Endodermal cell (in vitro differentiated cells): ENCODE measurements at regions not wholly inside any gene's neighbourhood (a gene's known extent, or its start where the extent isn't known, plus 50 kb on each side); places are given as distances from the start of the nearest gene placed in this dataset.

ENCODE experiments used
- DNase-seq: peaks from one replicate; pipeline ENCODE4 v3.0.0-alpha.2; 2017
- H3K27ac ChIP-seq: 2 replicates; pipeline ENCODE4 v1.5.1; 2013; ENCODE audit warnings: mild to moderate bottlenecking, low read depth, low read length, moderate library complexity
- H3K27me3 ChIP-seq: 2 replicates; pipeline ENCODE4 v1.6.1; 2013; ENCODE audit warnings: mild to moderate bottlenecking, low read length, moderate library complexity; ENCODE audit not compliant: insufficient read depth, control insufficient read depth, poor library complexity, severe bottlenecking
- H3K36me3 ChIP-seq: 2 replicates; pipeline ENCODE4 v1.7.0; 2013; ENCODE audit warnings: mild to moderate bottlenecking, low read length, moderate library complexity; ENCODE audit not compliant: control insufficient read depth, insufficient read depth
- H3K4me1 ChIP-seq: one replicate; pipeline ENCODE4 v1.7.0; 2013; ENCODE audit warnings: low read length; ENCODE audit not compliant: control insufficient read depth, insufficient read depth
- H3K4me3 ChIP-seq: 2 replicates; pipeline ENCODE4 v1.5.1; 2013; ENCODE audit warnings: mild to moderate bottlenecking, low read length, moderate library complexity
- H3K9ac ChIP-seq: 2 replicates; pipeline ENCODE4 v1.6.1; 2013; ENCODE audit warnings: mild to moderate bottlenecking, low read length, moderate library complexity; ENCODE audit not compliant: poor library complexity, severe bottlenecking; ENCODE audit errors: extremely low read depth
- H3K9me3 ChIP-seq: 2 replicates; pipeline ENCODE4 v1.6.1; 2013; ENCODE audit warnings: mild to moderate bottlenecking, low read length, moderate library complexity; ENCODE audit not compliant: control insufficient read depth
- H3K27ac Mint-ChIP-seq: 2 replicates; pipeline ENCODE4 v1.8.0; 2020; ENCODE audit warnings: mixed read lengths
- H3K27me3 Mint-ChIP-seq: 2 replicates; pipeline ENCODE4 v1.8.0; 2021; ENCODE audit warnings: mild to moderate bottlenecking, mixed read lengths; ENCODE audit not compliant: insufficient read depth
- H3K36me3 Mint-ChIP-seq: 2 replicates; pipeline ENCODE4 v1.8.0; 2020; ENCODE audit warnings: low read depth, mixed read lengths
- H3K4me1 Mint-ChIP-seq: 2 replicates; pipeline ENCODE4 v1.8.0; 2020; ENCODE audit warnings: mixed read lengths
- H3K4me3 Mint-ChIP-seq: 2 replicates; pipeline ENCODE4 v1.8.0; 2020; ENCODE audit warnings: mild to moderate bottlenecking, moderate library complexity, mixed read lengths
- H3K9me3 Mint-ChIP-seq: 2 replicates; pipeline ENCODE4 v1.8.0; 2020; ENCODE audit warnings: mild to moderate bottlenecking, mixed read lengths
- WGBS, 2 experiments: methylation state at CpG; one replicate each; pipeline versions ENCODE4 v1.1.5 to v1.1.7; 2013; ENCODE audit warnings: missing lambda C conversion rate in 2 of 2, mixed read lengths in 1 of 2; ENCODE audit not compliant: insufficient coverage in 1 of 2, insufficient read length in 1 of 2; 5-methylcytosine and 5-hydroxymethylcytosine counted together
- TF ChIP-seq, protein P1 (sequence below): fragments of 200-600 bp; sonication (generic); conservative IDR thresholded peaks from 2 replicates; pipeline ENCODE4 v1.5.0; 2021; ENCODE audit warnings: antibody characterized with exemption, mild to moderate bottlenecking

DNA sequence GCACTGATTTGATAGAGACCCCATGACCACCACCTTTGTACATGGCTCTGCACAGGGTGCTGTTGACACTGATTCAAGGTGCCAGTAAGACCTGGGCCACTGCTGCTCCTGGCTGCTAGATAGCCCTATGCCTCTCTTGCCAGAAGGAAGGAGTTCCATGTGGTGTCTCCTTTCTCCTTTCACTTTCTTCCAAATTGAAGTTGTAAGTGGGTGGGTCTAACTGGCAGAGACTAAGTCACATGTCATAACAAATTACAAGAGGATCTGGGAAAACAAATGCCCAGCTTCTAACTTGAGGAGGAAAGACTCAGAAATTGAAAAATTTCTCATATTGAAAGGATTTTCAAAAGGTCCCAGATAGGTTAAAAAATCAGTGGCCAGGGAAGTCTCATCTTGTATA is 116.8 kb downstream of the TFAP2B start:
- TF ChIP-seq, protein P1, sequence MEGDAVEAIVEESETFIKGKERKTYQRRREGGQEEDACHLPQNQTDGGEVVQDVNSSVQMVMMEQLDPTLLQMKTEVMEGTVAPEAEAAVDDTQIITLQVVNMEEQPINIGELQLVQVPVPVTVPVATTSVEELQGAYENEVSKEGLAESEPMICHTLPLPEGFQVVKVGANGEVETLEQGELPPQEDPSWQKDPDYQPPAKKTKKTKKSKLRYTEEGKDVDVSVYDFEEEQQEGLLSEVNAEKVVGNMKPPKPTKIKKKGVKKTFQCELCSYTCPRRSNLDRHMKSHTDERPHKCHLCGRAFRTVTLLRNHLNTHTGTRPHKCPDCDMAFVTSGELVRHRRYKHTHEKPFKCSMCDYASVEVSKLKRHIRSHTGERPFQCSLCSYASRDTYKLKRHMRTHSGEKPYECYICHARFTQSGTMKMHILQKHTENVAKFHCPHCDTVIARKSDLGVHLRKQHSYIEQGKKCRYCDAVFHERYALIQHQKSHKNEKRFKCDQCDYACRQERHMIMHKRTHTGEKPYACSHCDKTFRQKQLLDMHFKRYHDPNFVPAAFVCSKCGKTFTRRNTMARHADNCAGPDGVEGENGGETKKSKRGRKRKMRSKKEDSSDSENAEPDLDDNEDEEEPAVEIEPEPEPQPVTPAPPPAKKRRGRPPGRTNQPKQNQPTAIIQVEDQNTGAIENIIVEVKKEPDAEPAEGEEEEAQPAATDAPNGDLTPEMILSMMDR: no peak
- H3K9me3 ChIP-seq: no peaks in the 10 kb centered on the region
- no peaks in the 10 kb centered on the region for H3K27me3 ChIP-seq
- H3K9ac ChIP-seq: no peak overlapping the region
- Mint-ChIP-seq H3K4me1 (no peaks in the 10 kb centered on the region), H3K4me3 (no peak overlapping the region), H3K36me3 (no peaks in the 10 kb centered on the region), H3K27me3 (no peaks in the 10 kb centered on the region), H3K9me3 (peaks cover 4% of the 10 kb centered on the region), H3K27ac (no peak overlapping the region)
- no peak for DNase-seq
- no peaks in the 10 kb centered on the region for H3K36me3 ChIP-seq
- no peak overlapping the region for H3K27ac ChIP-seq
- no peaks in the 10 kb centered on the region for H3K4me1 ChIP-seq
- H3K4me3 ChIP-seq: no peak overlapping the region

DNA sequence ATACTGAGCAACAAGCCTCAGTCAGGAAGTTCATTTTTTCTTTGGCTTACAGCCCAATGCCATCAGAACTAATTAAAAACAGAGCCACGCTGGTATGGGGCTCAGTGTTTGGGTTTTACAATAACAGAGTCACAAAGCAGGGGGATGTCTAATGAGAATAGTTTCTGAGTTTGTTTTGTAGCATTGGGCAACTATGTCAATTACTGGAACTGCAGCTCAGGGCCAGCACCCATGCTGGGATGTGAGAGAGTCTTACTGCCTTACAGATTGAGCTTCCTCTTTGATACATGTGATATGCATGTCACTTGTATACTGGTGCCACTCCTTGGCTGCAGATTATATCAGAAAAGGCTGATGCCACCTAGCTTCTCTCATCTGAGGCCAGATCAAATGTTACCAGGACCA is 117.6 kb downstream of the TFAP2B start:
- 60 to 85% methylated on average over 1 of the region's 1 CpG for WGBS, 2 experiments
- Histone ChIP-seq H3K9ac (no peak overlapping the region), H3K27ac (no peak overlapping the region), H3K4me3 (no peak overlapping the region), H3K27me3 (no peaks in the 10 kb centered on the region), H3K36me3 (no peaks in the 10 kb centered on the region), H3K4me1 (no peaks in the 10 kb centered on the region), H3K9me3 (no peaks in the 10 kb centered on the region)
- TF ChIP-seq, protein P1: no peak
- H3K4me1 Mint-ChIP-seq: no peaks in the 10 kb centered on the region
- H3K27me3 Mint-ChIP-seq: no peaks in the 10 kb centered on the region
- no peak overlapping the region for H3K27ac Mint-ChIP-seq
- H3K9me3 Mint-ChIP-seq: peaks cover 4% of the 10 kb centered on the region
- H3K4me3 Mint-ChIP-seq: no peak overlapping the region
- DNase-seq: no peak
- H3K36me3 Mint-ChIP-seq: no peaks in the 10 kb centered on the region

DNA sequence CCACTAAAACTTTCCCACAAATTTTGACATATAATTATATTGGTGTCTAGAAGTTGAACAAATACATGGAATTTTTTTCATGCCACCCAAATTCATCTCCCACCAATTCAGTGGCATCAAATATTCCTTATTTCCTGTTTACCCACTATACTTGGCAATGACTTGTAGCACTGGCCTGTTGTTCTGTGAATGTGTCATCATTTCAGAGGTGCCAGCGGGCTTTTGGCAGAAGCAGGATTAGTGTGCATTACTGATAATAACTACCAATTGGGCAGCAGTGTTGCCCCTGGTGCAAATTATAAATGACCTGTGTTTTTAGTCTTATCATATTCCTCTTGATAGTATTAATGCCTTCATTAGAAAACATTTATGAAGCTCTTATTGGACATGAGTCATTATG is 121.3 kb downstream of the TFAP2B start:
- H3K27ac Mint-ChIP-seq: no peak overlapping the region
- H3K4me1 Mint-ChIP-seq: no peaks in the 10 kb centered on the region
- H3K36me3 Mint-ChIP-seq: no peaks in the 10 kb centered on the region
- Histone ChIP-seq H3K9me3 (no peaks in the 10 kb centered on the region), H3K36me3 (no peaks in the 10 kb centered on the region), H3K4me1 (no peaks in the 10 kb centered on the region), H3K4me3 (no peak overlapping the region), H3K27ac (no peak overlapping the region), H3K9ac (no peak overlapping the region), H3K27me3 (no peaks in the 10 kb centered on the region)
- no peak overlapping the region for H3K4me3 Mint-ChIP-seq
- DNase-seq: no peak
- 97% methylated on average over 1 of the region's 1 CpG; no CpG with 5 or more reads in 1 of the 2 experiments for WGBS, 2 experiments
- H3K9me3 Mint-ChIP-seq: no peaks in the 10 kb centered on the region
- TF ChIP-seq, protein P1: no peak
- H3K27me3 Mint-ChIP-seq: no peaks in the 10 kb centered on the region
